SK-N-SH (cell line): ENCODE measurements at regions not wholly inside any gene's neighbourhood (a gene's known extent, or its start where the extent isn't known, plus 50 kb on each side); places are given as distances from the start of the nearest gene placed in this dataset.

ENCODE experiments used
- CTCF ChIA-PET: fragments of 300-600, 350-600 bp; formaldehyde crosslinking; extraction: SDS; loops from one replicate; lab custom pipeline; 2021; lab: Yijun Ruan, JAX
- POLR2A ChIA-PET: fragments of 350-600 bp; sonication (Branson Sonifier 250); formaldehyde crosslinking; extraction: SDS; loops from one replicate; lab custom pipeline; 2020; ENCODE audit warnings: antibody characterized with exemption, inconsistent platforms; lab: Yijun Ruan, JAX
- DNase-seq: peaks from one replicate; pipeline ENCODE4 v3.0.0; 2012
- H2AFZ ChIP-seq: fragments of 200-600 bp; sonication (generic); 2 replicates; pipeline ENCODE4 v1.8.1; 2016; ENCODE audit warnings: antibody characterized with exemption, mild to moderate bottlenecking, low read depth
- H3F3A ChIP-seq: fragments of 200-600 bp; sonication (generic); replicated peaks from 2 replicates; pipeline ENCODE3; 2016; ENCODE audit warnings: antibody characterized with exemption, mild to moderate bottlenecking; ENCODE audit not compliant: insufficient read depth
- H3K27ac ChIP-seq, 2 experiments: fragments of 200-500 bp in 1 of 2; fragments of 200-600 bp in 1 of 2; sonication (Bioruptor generic) in 1 of 2; sonication (generic), shearing (Covaris generic) in 1 of 2; 2 replicates each; pipeline versions ENCODE4 v1.5.1 to v1.6.1; 2014 to 2016; ENCODE audit warnings: low read depth in 2 of 2, inconsistent platforms in 1 of 2, low read length in 1 of 2, mild to moderate bottlenecking in 1 of 2, mixed read lengths in 1 of 2
- H3K27me3 ChIP-seq: fragments of 200-600 bp; sonication (generic), shearing (Covaris generic); 2 replicates; pipeline ENCODE4 v1.6.1; 2016; ENCODE audit warnings: mixed run types; ENCODE audit not compliant: insufficient read depth
- H3K36me3 ChIP-seq, 2 experiments: fragments of 200-500 bp in 1 of 2; fragments of 200-600 bp in 1 of 2; sonication (Bioruptor generic) in 1 of 2; sonication (generic) in 1 of 2; replicated peaks in 1 of 2; 2 replicates each; pipeline versions ENCODE3 to v1.5.1; 2014 to 2016; ENCODE audit warnings: low read length in 1 of 2, mild to moderate bottlenecking in 1 of 2; ENCODE audit not compliant: insufficient read depth in 2 of 2, control insufficient read depth in 1 of 2
- H3K4me1 ChIP-seq, 2 experiments: fragments of 200-500 bp in 1 of 2; fragments of 200-600 bp in 1 of 2; sonication (Bioruptor generic) in 1 of 2; sonication (generic), shearing (Covaris generic) in 1 of 2; 2 replicates each; pipeline versions ENCODE4 v1.5.1 to v1.6.1; 2014 to 2016; ENCODE audit warnings: low read depth in 1 of 2, low read length in 1 of 2, mixed run types in 1 of 2; ENCODE audit not compliant: insufficient read depth in 2 of 2, control insufficient read depth in 1 of 2
- H3K4me2 ChIP-seq: fragments of 200-600 bp; sonication (generic), shearing (Covaris generic); 2 replicates; pipeline ENCODE4 v1.6.1; 2017; ENCODE audit warnings: mixed run types
- H3K4me3 ChIP-seq, 2 experiments: fragments of 200-500 bp in 1 of 2; fragments of 200-600 bp in 1 of 2; sonication (Bioruptor generic) in 1 of 2; sonication (generic), shearing (Covaris generic) in 1 of 2; 2 replicates each; pipeline versions ENCODE4 v1.5.1 to v1.8.1; 2014 to 2016; ENCODE audit warnings: low read depth in 2 of 2, inconsistent platforms in 1 of 2, low read length in 1 of 2, mild to moderate bottlenecking in 1 of 2, mixed read lengths in 1 of 2, moderate library complexity in 1 of 2
- H3K79me2 ChIP-seq: fragments of 200-600 bp; sonication (generic); 2 replicates; pipeline ENCODE4 v1.8.1; 2017; ENCODE audit warnings: mild to moderate bottlenecking; ENCODE audit not compliant: insufficient read depth
- H3K9ac ChIP-seq: fragments of 200-600 bp; sonication (generic); 2 replicates; pipeline ENCODE4 v1.6.1; 2017; ENCODE audit warnings: mixed run types
- H3K9me2 ChIP-seq: fragments of 200-600 bp; sonication (generic); 2 replicates; pipeline ENCODE4 v1.6.1; 2017; ENCODE audit warnings: mixed run types
- H3K9me3 ChIP-seq: fragments of 200-600 bp; sonication (generic); 2 replicates; pipeline ENCODE4 v1.6.1; 2017; ENCODE audit warnings: mixed run types, mild to moderate bottlenecking, moderate library complexity
- H4K20me1 ChIP-seq: fragments of 200-600 bp; sonication (generic); 2 replicates; pipeline ENCODE4 v1.6.1; 2017; ENCODE audit warnings: mild to moderate bottlenecking, mixed run types; ENCODE audit not compliant: insufficient read depth
- CHD2 ChIP-seq: fragments of 150-350 bp; IDR thresholded peaks from 2 replicates; pipeline ENCODE4 v1.6.1; 2018; ENCODE audit warnings: low read length; ENCODE audit not compliant: partially characterized antibody
- FOXJ3 ChIP-seq: sonication (generic); formaldehyde crosslinking; IDR thresholded peaks from 2 replicates; pipeline ENCODE4 v1.5.1; 2020; ENCODE audit warnings: mild to moderate bottlenecking, missing genetic modification reagents
- GATA2 ChIP-seq: sonication (generic); formaldehyde crosslinking; IDR thresholded peaks from 2 replicates; pipeline ENCODE4 v1.5.0; 2020; ENCODE audit warnings: mild to moderate bottlenecking, missing genetic modification reagents
- JUND ChIP-seq: IDR thresholded peaks from 2 replicates; pipeline ENCODE4 v1.4.0; 2012
- MAX ChIP-seq: IDR thresholded peaks from 2 replicates; pipeline ENCODE4 v1.4.0; 2012; ENCODE audit warnings: low read depth
- MXI1 ChIP-seq: IDR thresholded peaks from 2 replicates; pipeline ENCODE4 v1.6.1; 2012; ENCODE audit warnings: mild to moderate bottlenecking, low read depth, low read length, improper control_type of control experiment
- NFIC ChIP-seq: IDR thresholded peaks from 2 replicates; pipeline ENCODE4 v1.4.0; 2012; ENCODE audit warnings: borderline replicate concordance
- PBX3 ChIP-seq: IDR thresholded peaks from 2 replicates; pipeline ENCODE4; 2012
- POLR2AphosphoS5 ChIP-seq: IDR thresholded peaks from 2 replicates; pipeline ENCODE4 v1.6.1; 2012; ENCODE audit warnings: low read depth, low read length
- RAD21 ChIP-seq: IDR thresholded peaks from 2 replicates; pipeline ENCODE4 v1.6.1; 2012; ENCODE audit warnings: mild to moderate bottlenecking, low read length
- RCOR1 ChIP-seq: fragments of 150-350 bp; IDR thresholded peaks from 2 replicates; pipeline ENCODE4 v1.6.1; 2017; ENCODE audit warnings: antibody characterized with exemption, low read length
- REST ChIP-seq: IDR thresholded peaks from 2 replicates; pipeline ENCODE4 v1.6.1; 2012; ENCODE audit warnings: mild to moderate bottlenecking, low read depth, low read length, moderate library complexity
- SIN3A ChIP-seq: IDR thresholded peaks from 2 replicates; pipeline ENCODE4 v1.6.1; 2012; ENCODE audit warnings: low read depth, mild to moderate bottlenecking, low read length, moderate library complexity, borderline replicate concordance
- SMC3 ChIP-seq: IDR thresholded peaks from 2 replicates; pipeline ENCODE4 v1.6.1; 2012; ENCODE audit warnings: low read depth, low read length, improper control_type of control experiment
- TCF12 ChIP-seq: IDR thresholded peaks from 2 replicates; pipeline ENCODE4 v1.4.0; 2012
- USF1 ChIP-seq: IDR thresholded peaks from 2 replicates; pipeline ENCODE4 v1.4.0; 2012; ENCODE audit warnings: low read depth, borderline replicate concordance
- YY1 ChIP-seq: IDR thresholded peaks from 2 replicates; pipeline ENCODE4 v1.4.0; 2012; ENCODE audit warnings: low read depth, mild to moderate bottlenecking
- WGBS: methylation state at CpG from one replicate; pipeline ENCODE4 v1.1.6; 2017; ENCODE audit warnings: low lambda C conversion rate; 5-methylcytosine and 5-hydroxymethylcytosine counted together
- TF ChIP-seq, protein P1 (sequence below): fragments of 150-350 bp; IDR thresholded peaks from 2 replicates; pipeline ENCODE4 v1.6.1; 2017; ENCODE audit warnings: antibody characterized with exemption, low read length, low read depth, borderline replicate concordance
- TF ChIP-seq, protein P2 (sequence below): fragments of 150-350 bp; IDR thresholded peaks from 2 replicates; pipeline ENCODE4 v1.6.1; 2016; ENCODE audit warnings: mild to moderate bottlenecking, low read depth, low read length
- TF ChIP-seq, protein P3 (sequence below): IDR thresholded peaks from 2 replicates; pipeline ENCODE4 v1.4.0; 2012; ENCODE audit warnings: low read depth, borderline replicate concordance

DNA sequence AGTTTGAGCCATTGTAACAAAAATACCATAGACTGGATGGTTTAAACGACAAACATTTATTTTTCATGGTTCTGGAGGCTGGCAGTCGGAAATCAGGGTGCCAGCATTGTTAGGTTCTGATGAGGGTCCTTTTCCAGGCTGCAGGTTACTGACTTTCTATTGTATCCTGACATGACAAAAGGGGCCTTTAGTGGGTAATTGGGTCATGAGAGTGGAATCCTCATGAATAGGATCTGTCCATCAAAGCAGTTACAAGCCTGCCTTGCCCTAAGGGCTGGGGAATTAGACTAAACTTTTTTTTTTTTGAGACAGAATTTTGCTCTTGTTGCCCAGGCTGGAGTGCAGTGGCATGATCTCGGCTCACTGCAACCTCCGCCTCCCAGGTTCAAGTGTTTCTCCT lies 347.9 kb upstream of the TSHZ2 start:
- H3K4me1 ChIP-seq: no peaks in the 10 kb centered on the region
- ChIA-PET POLR2A (no interaction called here), CTCF (no interaction called here)
- H3K9me2 ChIP-seq: no peaks in the 10 kb centered on the region
- TF ChIP-seq, protein P1, sequence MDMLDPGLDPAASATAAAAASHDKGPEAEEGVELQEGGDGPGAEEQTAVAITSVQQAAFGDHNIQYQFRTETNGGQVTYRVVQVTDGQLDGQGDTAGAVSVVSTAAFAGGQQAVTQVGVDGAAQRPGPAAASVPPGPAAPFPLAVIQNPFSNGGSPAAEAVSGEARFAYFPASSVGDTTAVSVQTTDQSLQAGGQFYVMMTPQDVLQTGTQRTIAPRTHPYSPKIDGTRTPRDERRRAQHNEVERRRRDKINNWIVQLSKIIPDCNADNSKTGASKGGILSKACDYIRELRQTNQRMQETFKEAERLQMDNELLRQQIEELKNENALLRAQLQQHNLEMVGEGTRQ: no peak
- TF ChIP-seq FOXJ3 (CRISPR knock-in tag) (no peak), NFIC (no peak)
- H2AFZ ChIP-seq: no peak overlapping the region
- H3K4me3 ChIP-seq: no peak overlapping the region
- 35% methylated on average over 4 of the region's 4 CpGs for WGBS
- no peaks in the 10 kb centered on the region for H4K20me1 ChIP-seq
- H3K36me3 ChIP-seq: no peaks in the 10 kb centered on the region
- DNase-seq: no peak
- no peak overlapping the region for H3K27ac ChIP-seq
- no peaks in the 10 kb centered on the region for H3K9me3 ChIP-seq
- H3K27me3 ChIP-seq: no peaks in the 10 kb centered on the region
- no peak overlapping the region for H3K4me2 ChIP-seq
- no peaks in the 10 kb centered on the region for H3F3A ChIP-seq
- no peak overlapping the region for H3K9ac ChIP-seq
- no peaks in the 10 kb centered on the region for H3K79me2 ChIP-seq

DNA sequence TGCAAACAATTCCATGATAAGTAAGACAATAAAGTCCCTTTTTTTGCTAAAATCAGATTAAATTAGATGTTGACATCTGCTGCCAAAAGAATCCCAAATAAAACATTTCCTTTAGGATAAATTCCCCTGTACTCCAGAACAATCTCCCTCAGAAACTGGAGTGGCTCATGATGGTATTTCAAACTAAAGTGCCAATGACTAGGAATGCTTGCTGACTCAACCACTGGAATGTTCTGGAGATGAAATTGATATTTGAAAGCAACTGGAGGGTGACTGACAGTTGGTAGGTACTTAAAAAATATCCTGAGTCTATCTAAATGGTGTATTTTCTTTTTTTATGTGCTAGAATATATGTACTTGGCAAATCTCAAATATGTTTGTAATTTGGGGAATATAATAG lies 350.1 kb upstream of the TSHZ2 start:
- Histone ChIP-seq H3K27me3 (no peaks in the 10 kb centered on the region), H3K27ac (no peak overlapping the region), H3K36me3 (no peaks in the 10 kb centered on the region), H3K79me2 (no peaks in the 10 kb centered on the region), H3K4me2 (no peak overlapping the region), H3K4me1 (no peaks in the 10 kb centered on the region), H3K9me2 (no peaks in the 10 kb centered on the region), H3K4me3 (no peak overlapping the region), H3K9ac (no peak overlapping the region), H3F3A (no peaks in the 10 kb centered on the region), H3K9me3 (no peaks in the 10 kb centered on the region), H4K20me1 (no peaks in the 10 kb centered on the region), H2AFZ (no peak overlapping the region)
- ChIA-PET CTCF (no interaction called here), POLR2A (no interaction called here)
- no peak for DNase-seq
- TF ChIP-seq POLR2AphosphoS5 (no peak), NFIC (no peak), YY1 (no peak), RAD21 (no peak), JUND (no peak), SMC3 (no peak), REST (no peak), PBX3 (no peak), USF1 (no peak), MXI1 (no peak), TCF12 (no peak), RCOR1 (no peak), SIN3A (no peak), GATA2 (no peak), CHD2 (no peak), MAX (no peak)
- TF ChIP-seq, protein P2, sequence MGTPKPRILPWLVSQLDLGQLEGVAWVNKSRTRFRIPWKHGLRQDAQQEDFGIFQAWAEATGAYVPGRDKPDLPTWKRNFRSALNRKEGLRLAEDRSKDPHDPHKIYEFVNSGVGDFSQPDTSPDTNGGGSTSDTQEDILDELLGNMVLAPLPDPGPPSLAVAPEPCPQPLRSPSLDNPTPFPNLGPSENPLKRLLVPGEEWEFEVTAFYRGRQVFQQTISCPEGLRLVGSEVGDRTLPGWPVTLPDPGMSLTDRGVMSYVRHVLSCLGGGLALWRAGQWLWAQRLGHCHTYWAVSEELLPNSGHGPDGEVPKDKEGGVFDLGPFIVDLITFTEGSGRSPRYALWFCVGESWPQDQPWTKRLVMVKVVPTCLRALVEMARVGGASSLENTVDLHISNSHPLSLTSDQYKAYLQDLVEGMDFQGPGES: no peak
- TF ChIP-seq, protein P3, sequence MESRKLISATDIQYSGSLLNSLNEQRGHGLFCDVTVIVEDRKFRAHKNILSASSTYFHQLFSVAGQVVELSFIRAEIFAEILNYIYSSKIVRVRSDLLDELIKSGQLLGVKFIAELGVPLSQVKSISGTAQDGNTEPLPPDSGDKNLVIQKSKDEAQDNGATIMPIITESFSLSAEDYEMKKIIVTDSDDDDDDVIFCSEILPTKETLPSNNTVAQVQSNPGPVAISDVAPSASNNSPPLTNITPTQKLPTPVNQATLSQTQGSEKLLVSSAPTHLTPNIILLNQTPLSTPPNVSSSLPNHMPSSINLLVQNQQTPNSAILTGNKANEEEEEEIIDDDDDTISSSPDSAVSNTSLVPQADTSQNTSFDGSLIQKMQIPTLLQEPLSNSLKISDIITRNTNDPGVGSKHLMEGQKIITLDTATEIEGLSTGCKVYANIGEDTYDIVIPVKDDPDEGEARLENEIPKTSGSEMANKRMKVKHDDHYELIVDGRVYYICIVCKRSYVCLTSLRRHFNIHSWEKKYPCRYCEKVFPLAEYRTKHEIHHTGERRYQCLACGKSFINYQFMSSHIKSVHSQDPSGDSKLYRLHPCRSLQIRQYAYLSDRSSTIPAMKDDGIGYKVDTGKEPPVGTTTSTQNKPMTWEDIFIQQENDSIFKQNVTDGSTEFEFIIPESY: no peak
